SW480 (cell line): ENCODE measurements at regions not wholly inside any gene's neighbourhood (a gene's known extent, or its start where the extent isn't known, plus 50 kb on each side); places are given as distances from the start of the nearest gene placed in this dataset.
"Not testable (repeated sequence)": the region's sequence is repeated elsewhere in the genome, so short reads cannot be mapped to it uniquely, and the experiment has no call there.

Experiments
- DNase-seq: peaks from one replicate; pipeline ENCODE4 v3.0.0-alpha.2; 2016; ENCODE audit warnings: low spot score

GRCh38 chr2:166743482-166743881, 144.8 kb upstream of the XIRP2 start:
- DNase-seq = not testable (repeated sequence)

GRCh38 chr2:166727095-166727494, 161.2 kb upstream of the XIRP2 start:
- no peak for DNase-seq

- no peak for DNase-seq
These were observed 162.1 kb upstream of the XIRP2 start for GRCh38 chr2:166725927-166726924.

GRCh38 chr2:166716968-166717367, 171.3 kb upstream of the XIRP2 start:
- DNase-seq = no peak

- DNase-seq = no peak
These were observed 188.2 kb upstream of the XIRP2 start for GRCh38 chr2:166700079-166700478.

- DNase-seq = no peak
These were observed 193.1 kb upstream of the XIRP2 start for GRCh38 chr2:166695154-166695553.

GRCh38 chr2:166686057-166686456, 192.0 kb upstream of the SCN7A start:
- not testable (repeated sequence) for DNase-seq

- DNase-seq = no peak
These were observed 183.9 kb upstream of the SCN7A start for GRCh38 chr2:166677996-166678395.

GRCh38 chr2:166676716-166677115, 182.7 kb upstream of the SCN7A start:
- DNase-seq = no peak

GRCh38 chr2:166675553-166675952, 181.5 kb upstream of the SCN7A start:
- no peak for DNase-seq

GRCh38 chr2:166673986-166674385, 179.9 kb upstream of the SCN7A start:
- no peak for DNase-seq

GRCh38 chr2:166671801-166672200, 177.8 kb upstream of the SCN7A start:
- no peak for DNase-seq

GRCh38 chr2:166671235-166671634, 177.2 kb upstream of the SCN7A start:
- no peak for DNase-seq

GRCh38 chr2:166665991-166666940, 172.2 kb upstream of the SCN7A start:
- DNase-seq = no peak

- no peak for DNase-seq
These were observed 167.8 kb upstream of the SCN7A start for GRCh38 chr2:166661824-166662223.

- DNase-seq = no peak
These were observed 167.3 kb upstream of the SCN7A start for GRCh38 chr2:166661391-166661790.

GRCh38 chr2:166658901-166659300, 164.9 kb upstream of the SCN7A start:
- no peak for DNase-seq

- no peak for DNase-seq
These were observed 159.2 kb upstream of the SCN7A start for GRCh38 chr2:166653185-166653813.

- no peak for DNase-seq
These were observed 157.9 kb upstream of the SCN7A start for GRCh38 chr2:166651991-166652390.

- DNase-seq = peak; percentile 2
These were observed 157.1 kb upstream of the SCN7A start for GRCh38 chr2:166651080-166651675.

- no peak for DNase-seq
These were observed 153.9 kb upstream of the SCN7A start for GRCh38 chr2:166647935-166648334.

- DNase-seq = no peak
These were observed 149.9 kb upstream of the SCN7A start for GRCh38 chr2:166643980-166644379.
